Forelimb muscle (tissue), 1 donor: ENCODE measurements at regions not wholly inside any gene's neighbourhood (a gene's known extent, or its start where the extent isn't known, plus 50 kb on each side); places are given as distances from the start of the nearest gene placed in this dataset.
"Not testable (repeated sequence)": the region's sequence is repeated elsewhere in the genome, so short reads cannot be mapped to it uniquely, and the experiment has no call there.

Experiments used
- DNase-seq: peaks from one replicate; pipeline ENCODE4 v3.0.0-alpha.2; 2013; ENCODE audit warnings: low read depth

DNA sequence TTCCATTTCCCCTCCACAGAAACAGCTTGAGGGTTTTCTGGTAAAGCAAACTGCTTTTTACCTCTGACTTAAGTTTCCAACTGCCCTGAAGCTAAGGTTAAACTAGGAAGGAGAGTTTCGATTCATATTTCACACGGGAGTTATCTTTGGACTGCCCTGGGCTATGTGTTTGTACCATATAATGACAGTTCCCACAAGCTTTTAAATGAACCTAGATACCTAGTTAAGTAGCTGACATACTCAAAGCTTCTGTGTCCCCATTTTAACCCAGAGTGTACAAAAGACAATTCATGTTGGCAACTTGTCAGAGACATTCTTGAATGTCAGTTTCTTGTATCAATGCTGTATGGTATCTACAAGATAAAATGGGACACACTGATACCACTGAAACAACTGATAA, 1296.6 kb upstream of the IGFBP7 start:
- DNase-seq, result no peak

GRCh38 chr4:58368221-58368620, 1258.0 kb upstream of the IGFBP7 start:
- DNase-seq, result no peak

GRCh38 chr4:58360354-58361133, 1250.4 kb upstream of the IGFBP7 start:
- no peak for DNase-seq

DNA sequence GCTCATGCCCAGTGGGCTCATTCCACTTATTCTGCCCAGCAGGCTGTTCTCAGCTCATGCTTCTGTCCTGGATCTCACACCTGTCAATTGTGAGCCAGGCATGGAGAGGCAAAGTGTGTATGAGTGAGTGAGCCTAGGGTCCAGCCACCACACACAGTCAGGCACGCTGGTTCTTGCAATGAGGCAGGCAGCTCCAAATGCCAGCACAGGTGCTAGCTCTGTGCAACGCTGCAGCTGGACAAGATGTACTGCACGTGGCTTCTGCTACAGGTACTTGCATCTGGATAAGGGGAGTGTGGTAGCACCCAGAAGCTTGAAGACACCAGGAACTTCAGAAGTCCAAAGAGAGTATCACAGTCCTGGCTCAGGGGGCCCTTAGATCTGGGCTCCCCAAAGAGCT, 1249.4 kb upstream of the IGFBP7 start:
- no peak for DNase-seq

- DNase-seq, result no peak
These were observed 1247.8 kb upstream of the IGFBP7 start for GRCh38 chr4:58357947-58358346.

DNA sequence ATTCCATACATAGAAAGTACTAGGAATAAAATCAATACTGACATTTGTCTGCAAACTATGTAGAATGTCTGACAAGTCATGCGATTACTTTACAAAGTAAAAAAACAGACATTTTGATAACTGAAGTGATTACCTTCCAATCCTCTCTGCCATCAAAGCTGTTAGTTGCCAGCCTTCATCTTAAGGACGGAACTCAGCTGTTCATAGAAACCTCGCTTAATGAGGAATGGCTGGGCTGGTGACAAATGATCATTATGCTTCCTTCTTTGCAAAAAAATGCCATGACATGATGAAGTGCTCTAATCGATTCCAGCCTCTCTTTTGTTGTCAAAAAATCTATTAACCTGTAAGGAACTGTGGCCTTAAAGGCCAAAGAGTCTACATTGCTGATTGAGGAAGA, 1214.9 kb upstream of the IGFBP7 start:
- DNase-seq, result no peak

GRCh38 chr4:58313444-58313843, 1203.3 kb upstream of the IGFBP7 start:
- DNase-seq, result no peak

- no peak for DNase-seq
These were observed 1193.3 kb upstream of the IGFBP7 start for GRCh38 chr4:58303456-58303855.

GRCh38 chr4:58301376-58301999, 1191.3 kb upstream of the IGFBP7 start:
- no peak for DNase-seq

GRCh38 chr4:58286335-58286734, 1176.2 kb upstream of the IGFBP7 start:
- DNase-seq, result no peak

DNA sequence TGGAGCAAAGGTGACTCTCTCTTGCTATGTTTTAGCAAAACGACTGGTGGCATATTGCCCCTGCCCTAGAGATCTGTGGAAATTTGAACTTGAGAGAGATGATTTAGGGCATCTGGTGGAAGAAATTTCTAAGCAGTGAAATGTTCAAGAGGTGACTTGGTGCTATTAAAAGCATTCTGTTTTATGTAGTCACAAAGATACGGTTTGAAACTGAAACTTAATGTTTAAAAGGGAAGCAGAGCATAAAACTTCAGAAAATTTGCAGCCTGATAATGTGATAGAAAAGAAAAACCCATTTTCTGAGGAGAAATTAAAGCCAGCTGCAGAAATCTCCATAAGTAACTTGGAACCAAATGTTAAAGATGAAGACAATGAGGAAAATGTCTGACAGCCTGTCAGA, 1170.7 kb upstream of the IGFBP7 start:
- DNase-seq, result not testable (repeated sequence)

DNA sequence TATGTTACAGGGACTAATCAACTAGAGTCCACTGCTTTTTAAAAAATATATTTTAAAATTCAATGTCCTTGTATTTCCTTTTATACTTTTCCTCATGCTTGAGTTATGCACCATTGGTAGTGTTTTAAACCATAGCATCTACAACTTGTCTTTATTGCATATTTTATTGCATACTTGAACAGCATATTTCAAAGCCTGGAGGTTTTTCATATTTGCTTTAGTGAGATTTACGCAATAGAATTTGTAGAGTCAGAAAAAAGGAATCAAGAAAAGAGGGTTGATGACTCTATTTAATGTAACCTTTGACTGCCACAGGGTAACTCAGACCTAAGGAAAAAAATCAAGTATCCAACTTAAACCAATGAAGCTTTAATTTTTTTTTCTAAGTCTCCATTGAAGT, 1165.7 kb upstream of the IGFBP7 start:
- DNase-seq, result no peak

GRCh38 chr4:58274553-58274952, 1164.4 kb upstream of the IGFBP7 start:
- DNase-seq, result no peak

DNA sequence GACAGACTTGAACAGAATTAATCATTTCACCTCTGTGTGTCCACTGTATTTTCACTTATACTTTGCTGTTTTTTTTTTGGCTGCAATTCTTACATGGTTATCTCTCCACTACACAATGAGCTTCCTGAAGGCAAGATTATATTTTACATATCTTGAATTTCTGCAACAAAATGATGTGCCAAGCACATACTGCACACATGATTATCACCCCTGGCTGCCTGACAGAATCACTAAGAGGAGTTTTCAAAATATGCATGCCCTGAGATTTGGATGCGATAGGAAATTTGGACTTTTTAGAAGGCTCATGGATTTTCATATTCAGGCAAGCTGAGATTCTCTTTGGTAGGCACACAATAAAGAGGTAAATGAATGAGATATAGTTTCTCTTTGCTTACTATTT, 1162.1 kb upstream of the IGFBP7 start:
- no peak for DNase-seq

DNA sequence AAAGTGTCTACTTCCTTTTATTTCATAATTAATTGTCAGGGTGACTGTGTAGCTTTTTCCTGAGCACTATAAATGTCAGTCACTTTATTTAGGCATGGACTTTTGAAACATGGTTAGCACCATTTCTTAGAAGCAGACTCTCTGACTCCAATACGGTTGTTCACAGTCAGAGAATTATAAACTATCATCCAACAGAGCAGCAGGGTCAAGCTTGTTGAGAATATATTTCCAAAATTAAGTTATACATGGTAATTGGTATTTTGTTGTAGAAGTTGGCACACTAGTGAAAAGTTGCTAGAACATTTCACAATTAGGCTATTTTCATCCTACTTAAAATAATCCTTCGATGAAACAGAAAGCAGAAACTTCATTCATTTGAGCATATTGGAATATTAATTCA, 1155.5 kb upstream of the IGFBP7 start:
- DNase-seq, result no peak

DNA sequence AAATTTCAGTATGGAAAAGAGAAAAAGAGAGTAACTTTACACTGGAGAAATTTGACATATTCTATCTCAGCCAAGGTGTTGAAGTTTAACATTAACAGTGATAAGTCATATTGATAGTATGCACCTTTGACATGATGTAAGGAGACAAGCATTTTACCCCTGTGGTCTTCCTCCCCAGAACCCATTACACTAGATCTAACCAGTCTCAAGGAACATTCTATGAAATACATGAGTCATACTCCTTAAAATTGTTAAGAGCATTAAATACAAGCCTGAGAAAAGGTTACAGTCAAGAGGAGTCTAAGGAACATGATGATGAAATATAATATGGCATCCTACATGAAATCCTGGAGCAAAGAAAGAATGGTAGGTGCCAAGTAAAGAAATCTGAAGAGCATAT, 1151.3 kb upstream of the IGFBP7 start:
- no peak for DNase-seq

DNA sequence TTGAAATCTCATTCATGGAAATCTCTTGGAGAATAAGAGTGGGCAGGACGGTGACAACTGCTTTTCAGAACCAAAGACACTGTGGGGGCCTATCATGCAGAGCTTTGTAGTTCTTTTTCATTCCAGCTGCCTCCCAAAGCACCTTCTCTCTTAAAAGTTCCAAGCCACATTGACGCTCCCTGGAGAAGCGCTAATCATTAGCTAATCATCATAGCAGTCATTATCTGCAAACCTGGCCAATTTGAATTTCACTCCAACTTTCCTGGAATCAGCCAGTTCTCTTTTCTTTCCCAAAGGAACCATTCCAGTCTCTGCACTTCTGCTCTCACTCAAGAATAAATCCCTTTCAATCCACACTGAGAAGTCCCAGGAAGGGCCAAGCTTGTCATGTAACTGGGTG, 1144.1 kb upstream of the IGFBP7 start:
- DNase-seq, result peak; percentile 9

DNA sequence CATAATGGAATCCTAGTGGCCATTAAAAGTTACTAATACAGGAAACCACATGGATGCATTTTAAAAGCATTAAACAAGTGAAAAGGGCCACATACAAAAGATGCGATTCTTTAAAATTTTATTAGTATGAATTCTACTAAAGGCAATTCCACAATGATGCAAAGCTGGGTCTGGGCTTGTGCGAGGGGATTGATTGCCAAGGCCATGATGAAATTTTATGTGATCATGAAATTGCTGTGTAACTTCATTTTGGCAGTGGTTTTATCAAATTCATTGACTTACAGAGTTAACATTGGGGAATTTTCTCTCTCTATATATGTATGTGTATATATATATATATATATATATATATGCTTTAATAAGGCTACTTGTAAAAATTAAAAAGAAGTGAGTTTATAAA, 1142.5 kb upstream of the IGFBP7 start:
- DNase-seq, result no peak

DNA sequence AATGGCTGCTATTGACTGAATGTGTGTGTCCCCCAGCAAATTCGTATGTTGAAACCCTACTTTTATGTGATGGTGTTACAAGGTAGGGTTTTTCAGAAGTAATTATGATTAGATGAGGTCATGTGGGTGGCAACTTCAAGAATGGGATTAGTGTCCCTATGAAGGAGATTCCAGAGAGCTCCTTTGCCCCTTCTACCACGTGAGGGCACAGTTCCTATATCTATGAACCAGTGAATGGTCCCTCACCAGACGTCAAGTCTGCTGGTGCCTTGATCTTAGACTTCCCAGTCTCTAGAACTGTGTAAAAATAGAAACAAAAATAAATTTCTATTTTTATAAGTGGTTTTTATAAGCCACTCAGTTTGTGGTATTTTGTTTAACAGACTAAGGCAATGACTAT, 1137.6 kb upstream of the IGFBP7 start:
- no peak for DNase-seq

- no peak for DNase-seq
These were observed 1115.3 kb upstream of the IGFBP7 start for GRCh38 chr4:58225460-58225859.

DNA sequence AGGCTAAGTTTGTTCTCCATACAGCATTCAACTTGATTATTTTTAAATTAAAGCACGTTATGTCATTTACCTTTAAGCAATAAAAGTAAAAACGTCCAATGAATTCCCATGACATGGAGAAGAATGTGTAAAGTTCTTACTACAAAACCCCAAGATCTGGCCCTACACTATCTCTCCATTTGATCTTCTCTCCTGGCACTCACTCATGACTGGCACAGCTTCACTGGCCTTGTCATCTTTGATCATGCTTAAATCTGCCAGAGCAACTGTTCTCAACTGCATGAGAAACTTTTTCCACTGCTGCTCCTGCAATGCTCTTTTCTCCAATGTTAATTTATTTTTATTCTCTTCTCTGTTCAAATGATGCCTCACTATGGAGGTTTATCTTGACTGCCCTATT, 1109.0 kb upstream of the IGFBP7 start:
- no peak for DNase-seq

DNA sequence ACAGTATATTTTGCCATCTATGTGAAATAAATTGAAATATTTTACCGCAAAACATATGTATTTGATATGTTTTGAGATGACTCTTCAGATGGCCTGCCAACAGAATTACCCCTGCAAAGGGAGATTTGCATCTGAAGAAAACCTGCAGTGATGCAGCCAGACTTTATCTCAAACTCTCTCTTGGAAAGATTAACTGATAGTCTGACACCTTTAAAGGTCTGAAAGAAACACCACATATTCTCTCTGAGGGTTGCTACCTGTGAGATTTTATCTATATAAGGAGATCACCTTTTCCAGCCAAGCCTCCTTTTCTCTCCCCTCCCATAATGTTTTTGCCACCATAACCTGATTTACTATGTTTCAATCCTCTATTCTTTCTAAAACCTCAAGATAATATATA, 1106.3 kb upstream of the IGFBP7 start:
- DNase-seq, result no peak

GRCh38 chr4:58214376-58214775, 1104.2 kb upstream of the IGFBP7 start:
- DNase-seq, result no peak

GRCh38 chr4:58209551-58209950, 1099.4 kb upstream of the IGFBP7 start:
- DNase-seq, result no peak
